AG09309 (cell line): ENCODE measurements at regions not wholly inside any gene's neighbourhood (a gene's known extent, or its start where the extent isn't known, plus 50 kb on each side); places are given as distances from the start of the nearest gene placed in this dataset.

Experiments used
- DNase-seq: peaks from one replicate; pipeline ENCODE4 v3.0.0-alpha.2; 2010; ENCODE audit warnings: low read depth
- H3K4me3 ChIP-seq: 2 replicates; pipeline ENCODE4 v1.5.1; 2011; ENCODE audit warnings: mild to moderate bottlenecking, low read depth, low read length, moderate library complexity; ENCODE audit not compliant: control insufficient read depth
- CTCF ChIP-seq: IDR thresholded peaks from 2 replicates; pipeline ENCODE4 v1.5.1; 2011; ENCODE audit warnings: mild to moderate bottlenecking, low read depth, low read length, inconsistent platforms; ENCODE audit not compliant: insufficient read depth, control insufficient read depth; ENCODE audit errors: missing control alignments

GRCh38 chr1:21361506-21361905 is 71.2 kb upstream of the ECE1 start:
- no peak overlapping the region for H3K4me3 ChIP-seq
- no peak for TF ChIP-seq CTCF
- DNase-seq, result no peak

- no peak for TF ChIP-seq CTCF
- no peak for DNase-seq
- no peak overlapping the region for H3K4me3 ChIP-seq
Measured at GRCh38 chr1:21357161-21357560, 66.9 kb upstream of the ECE1 start.

- no peak for DNase-seq
- no peak overlapping the region for H3K4me3 ChIP-seq
- TF ChIP-seq CTCF, result no peak
Measured at GRCh38 chr1:21355956-21356355, 65.7 kb upstream of the ECE1 start.

- H3K4me3 ChIP-seq, result no peak overlapping the region
- no peak for TF ChIP-seq CTCF
- no peak for DNase-seq
Measured at GRCh38 chr1:21352586-21352985, 62.3 kb upstream of the ECE1 start.

GRCh38 chr1:21351901-21352300 is 61.6 kb upstream of the ECE1 start:
- no peak for DNase-seq
- TF ChIP-seq CTCF, result no peak
- H3K4me3 ChIP-seq, result no peak overlapping the region

- TF ChIP-seq CTCF, result no peak
- DNase-seq, result no peak
- no peak overlapping the region for H3K4me3 ChIP-seq
Measured at GRCh38 chr1:21350202-21350885, 60.1 kb upstream of the ECE1 start.
